SKM-1 treated with dmso at 0.1 percent for 144 hours (cell line): ENCODE measurements at regions not wholly inside any gene's neighbourhood (a gene's known extent, or its start where the extent isn't known, plus 50 kb on each side); places are given as distances from the start of the nearest gene placed in this dataset.

ENCODE experiments used
- DNase-seq: peaks from one replicate; lab custom pipeline; 2025; ENCODE audit not compliant: unreplicated experiment; lab: John Stamatoyannopoulos, UW

GRCh38 chr1:239918634-239919033 lies 173.0 kb upstream of the FMN2 start:
- DNase-seq: no peak

- no peak for DNase-seq
Measured at GRCh38 chr1:239920214-239920613, 171.5 kb upstream of the FMN2 start.

GRCh38 chr1:239922778-239923522 lies 168.7 kb upstream of the FMN2 start:
- no peak for DNase-seq

- DNase-seq: no peak
Measured at GRCh38 chr1:239924741-239925350, 166.8 kb upstream of the FMN2 start.

GRCh38 chr1:239926184-239926583 lies 165.5 kb upstream of the FMN2 start:
- no peak for DNase-seq

- DNase-seq: no peak
Measured at GRCh38 chr1:239929317-239929716, 162.4 kb upstream of the FMN2 start.

- no peak for DNase-seq
Measured at GRCh38 chr1:239930686-239931262, 160.9 kb upstream of the FMN2 start.

GRCh38 chr1:239931341-239931740 lies 160.3 kb upstream of the FMN2 start:
- DNase-seq: no peak

GRCh38 chr1:239939602-239940001 lies 152.1 kb upstream of the FMN2 start:
- DNase-seq: no peak

GRCh38 chr1:239943761-239944160 lies 147.9 kb upstream of the FMN2 start:
- no peak for DNase-seq

GRCh38 chr1:239944666-239945065 lies 147.0 kb upstream of the FMN2 start:
- DNase-seq: peak; percentile 85

GRCh38 chr1:239947801-239948200 lies 143.9 kb upstream of the FMN2 start:
- DNase-seq: no peak

- DNase-seq: peak; percentile 44
Measured at GRCh38 chr1:239951511-239952140, 140.1 kb upstream of the FMN2 start.

GRCh38 chr1:239952348-239953308 lies 139.1 kb upstream of the FMN2 start:
- DNase-seq: no peak

GRCh38 chr1:239954836-239955235 lies 136.8 kb upstream of the FMN2 start:
- no peak for DNase-seq

- no peak for DNase-seq
Measured at GRCh38 chr1:239955431-239955830, 136.3 kb upstream of the FMN2 start.

GRCh38 chr1:239956263-239956662 lies 135.4 kb upstream of the FMN2 start:
- DNase-seq: no peak

- DNase-seq: no peak
Measured at GRCh38 chr1:239958063-239958462, 133.6 kb upstream of the FMN2 start.

- no peak for DNase-seq
Measured at GRCh38 chr1:239960366-239960765, 131.3 kb upstream of the FMN2 start.

GRCh38 chr1:239963856-239964255 lies 127.8 kb upstream of the FMN2 start:
- DNase-seq: no peak
